CD14-positive monocyte (primary cell): ENCODE measurements at regions not wholly inside any gene's neighbourhood (a gene's known extent, or its start where the extent isn't known, plus 50 kb on each side); places are given as distances from the start of the nearest gene placed in this dataset.

Source experiments
- DNase-seq, 3 donors: peaks; one replicate each; pipeline ENCODE4 v3.0.0-alpha.2; 2011 to 2022
- H2AFZ ChIP-seq: 2 replicates; pipeline ENCODE4 v1.6.0; 2012; ENCODE audit warnings: mild to moderate bottlenecking, low read depth, low read length, inconsistent platforms; ENCODE audit not compliant: insufficient read depth, poor library complexity, severe bottlenecking
- H3K27ac ChIP-seq, 2 donors: 1 replicate in 1 of 2; 2 replicates in 1 of 2; pipeline ENCODE4 v1.5.1; 2012 to 2013; ENCODE audit warnings: low read length in 2 of 2, control low read depth in 1 of 2, inconsistent platforms in 1 of 2, low read depth in 1 of 2, mild to moderate bottlenecking in 1 of 2
- H3K27me3 ChIP-seq, 2 donors: one replicate each; pipeline versions ENCODE4 v1.6.0 to v1.6.1; 2011 to 2013; ENCODE audit warnings: low read length in 2 of 2; ENCODE audit not compliant: control insufficient read depth in 2 of 2, insufficient read depth in 2 of 2
- H3K36me3 ChIP-seq, 2 donors: replicated peaks in 1 of 2; 1 replicate in 1 of 2; 2 replicates in 1 of 2; pipeline versions ENCODE4 v1.5.1 to v1.6.1; 2012 to 2013; ENCODE audit warnings: low read length in 2 of 2, control low read depth in 1 of 2, inconsistent platforms in 1 of 2, mild to moderate bottlenecking in 1 of 2; ENCODE audit not compliant: insufficient read depth in 2 of 2, control insufficient read depth in 1 of 2
- H3K4me1 ChIP-seq, 2 donors: 1 replicate in 1 of 2; 2 replicates in 1 of 2; pipeline versions ENCODE4 v1.5.1 to v1.6.1; 2012 to 2013; ENCODE audit warnings: low read length in 2 of 2, control low read depth in 1 of 2, inconsistent platforms in 1 of 2, mild to moderate bottlenecking in 1 of 2, moderate library complexity in 1 of 2; ENCODE audit not compliant: insufficient read depth in 2 of 2, control insufficient read depth in 1 of 2
- H3K4me2 ChIP-seq: replicated peaks from 2 replicates; pipeline ENCODE3; 2012; ENCODE audit warnings: low read length, moderate library complexity, mild to moderate bottlenecking; ENCODE audit not compliant: poor library complexity, severe bottlenecking; ENCODE audit errors: extremely low read depth
- H3K4me3 ChIP-seq, 3 experiments: fragments of 200-600 bp in 1 of 3; sonication (generic) in 1 of 3; replicated peaks in 1 of 3; 1 replicate in 2 of 3; 2 replicates in 1 of 3; pipeline ENCODE4 v1.5.1; 2011 to 2013; ENCODE audit warnings: low read length in 3 of 3, mild to moderate bottlenecking in 3 of 3, control low read depth in 2 of 3, low read depth in 2 of 3, inconsistent platforms in 1 of 3, moderate library complexity in 1 of 3
- H3K79me2 ChIP-seq: 2 replicates; pipeline ENCODE4 v1.6.0; 2012; ENCODE audit warnings: mild to moderate bottlenecking, control low read depth, inconsistent platforms, low read length, moderate library complexity; ENCODE audit not compliant: insufficient read depth
- H3K9ac ChIP-seq: 2 replicates; pipeline ENCODE4 v1.6.0; 2017; ENCODE audit warnings: low read length, mild to moderate bottlenecking; ENCODE audit not compliant: insufficient read depth, poor library complexity, severe bottlenecking
- H3K9me3 ChIP-seq, 2 donors: replicated peaks in 1 of 2; 1 replicate in 1 of 2; 2 replicates in 1 of 2; pipeline versions ENCODE4 v1.5.1 to v1.6.1; 2012 to 2013; ENCODE audit warnings: low read length in 2 of 2, control low read depth in 1 of 2; ENCODE audit not compliant: control insufficient read depth in 1 of 2, insufficient read depth in 1 of 2
- H4K20me1 ChIP-seq: 2 replicates; pipeline ENCODE4 v1.6.0; 2012; ENCODE audit warnings: mild to moderate bottlenecking, low read length, control low read depth, moderate library complexity; ENCODE audit not compliant: insufficient read depth
- H3K27ac Mint-ChIP-seq, 7 donors: one replicate each; pipeline ENCODE4 v1.8.0; 2020; ENCODE audit warnings: mild to moderate bottlenecking in 7 of 7, mixed read lengths in 7 of 7, moderate library complexity in 6 of 7, inconsistent platforms in 2 of 7
- H3K27me3 Mint-ChIP-seq, 3 donors: one replicate each; pipeline ENCODE4 v1.8.0; 2021 to 2022; ENCODE audit warnings: low read depth in 3 of 3, mild to moderate bottlenecking in 3 of 3, mixed read lengths in 3 of 3, moderate library complexity in 3 of 3, inconsistent platforms in 1 of 3
- H3K36me3 Mint-ChIP-seq, 2 donors: one replicate each; pipeline ENCODE4 v1.8.0; 2020; ENCODE audit warnings: mixed read lengths in 2 of 2, inconsistent platforms in 1 of 2, mild to moderate bottlenecking in 1 of 2
- H3K4me1 Mint-ChIP-seq: one replicate; pipeline ENCODE4 v1.8.0; 2020; ENCODE audit warnings: mild to moderate bottlenecking, mixed read lengths
- H3K4me3 Mint-ChIP-seq, 2 donors: one replicate each; pipeline ENCODE4 v1.8.0; 2020; ENCODE audit warnings: mild to moderate bottlenecking in 2 of 2, mixed read lengths in 2 of 2, moderate library complexity in 1 of 2
- H3K9me3 Mint-ChIP-seq, 7 donors: one replicate each; pipeline ENCODE4 v1.8.0; 2020 to 2022; ENCODE audit warnings: mixed read lengths in 7 of 7, mild to moderate bottlenecking in 6 of 7, moderate library complexity in 6 of 7, inconsistent platforms in 2 of 7
- CTCF ChIP-seq: fragments of 200-600 bp; IDR thresholded peaks from one replicate; pipeline ENCODE4 v1.8.0; 2022; ENCODE audit warnings: antibody characterized with exemption, mild to moderate bottlenecking
- WGBS: methylation state at CpG from one replicate; pipeline ENCODE4 v1.1.5; 2013; ENCODE audit warnings: missing lambda C conversion rate; ENCODE audit not compliant: insufficient coverage; 5-methylcytosine and 5-hydroxymethylcytosine counted together
- intact Hi-C, 2 donors: fragments of 100-400 bp; cut with micrococcal nuclease; formaldehyde crosslinking; loops; one replicate each; pipeline versions ENCODE4 v1.15.0 to v1.15.1; 2023

GRCh38 chr5:84518370-84518769 lies 133.7 kb upstream of the EDIL3 start:
- Mint-ChIP-seq H3K4me1 (no peaks in the 10 kb centered on the region), H3K27me3 (peaks cover 0 to 3% (median 0%) of the 10 kb centered on the region in 3 donors), H3K27ac (no peak overlapping the region), H3K4me3 (no peak overlapping the region), H3K9me3 (peaks cover 0 to 13% (median 11%) of the 10 kb centered on the region in 7 donors), H3K36me3 (no peaks in the 10 kb centered on the region)
- no peak for DNase-seq
- Histone ChIP-seq H3K4me3 (no peak overlapping the region), H2AFZ (no peak overlapping the region), H3K9ac (no peak overlapping the region), H3K36me3 (no peaks in the 10 kb centered on the region), H3K4me1 (no peaks in the 10 kb centered on the region), H3K27ac (no peak overlapping the region), H3K79me2 (no peaks in the 10 kb centered on the region), H3K27me3 (no peaks in the 10 kb centered on the region), H3K4me2 (no peak overlapping the region), H3K9me3 (peaks cover 0 to 17% of the 10 kb centered on the region in 2 donors), H4K20me1 (no peaks in the 10 kb centered on the region)
- TF ChIP-seq CTCF = no peak
- WGBS = 91% methylated on average over 4 of the region's 4 CpGs
- intact Hi-C loops = no loop called here

DNA sequence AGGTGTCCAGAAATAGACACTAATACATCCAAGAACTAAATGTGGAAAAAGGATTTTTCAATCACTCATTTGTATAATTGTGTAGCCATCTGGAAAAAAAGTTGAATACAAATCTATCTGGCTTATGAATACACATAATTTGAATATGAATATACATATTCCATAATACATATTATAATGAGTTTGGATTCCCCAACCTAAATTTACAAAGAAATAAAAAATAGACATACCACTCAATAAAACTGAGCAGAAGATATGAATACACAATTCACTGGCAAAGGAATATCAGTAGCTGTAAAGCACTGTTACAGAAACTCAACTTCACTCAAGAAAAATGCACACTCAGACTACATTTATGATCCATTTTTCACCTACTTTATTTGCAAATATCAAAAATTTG lies 121.9 kb upstream of the EDIL3 start:
- Histone ChIP-seq H3K9me3 (no peaks in the 10 kb centered on the region), H3K4me1 (no peaks in the 10 kb centered on the region), H4K20me1 (no peaks in the 10 kb centered on the region), H3K4me2 (no peak overlapping the region), H3K36me3 (no peaks in the 10 kb centered on the region), H3K27me3 (no peaks in the 10 kb centered on the region), H3K4me3 (no peak overlapping the region), H3K27ac (no peak overlapping the region), H2AFZ (no peak overlapping the region), H3K79me2 (no peaks in the 10 kb centered on the region), H3K9ac (no peak overlapping the region)
- no peaks in the 10 kb centered on the region for H3K36me3 Mint-ChIP-seq
- no peak for TF ChIP-seq CTCF
- H3K4me3 Mint-ChIP-seq = no peak overlapping the region
- no peak for DNase-seq
- no peaks in the 10 kb centered on the region for H3K27me3 Mint-ChIP-seq
- intact Hi-C loops = no loop called here
- H3K9me3 Mint-ChIP-seq = peaks cover 0 to 3% (median 0%) of the 10 kb centered on the region in 7 donors
- no peaks in the 10 kb centered on the region for H3K4me1 Mint-ChIP-seq
- no peak overlapping the region for H3K27ac Mint-ChIP-seq
